HEK293 (cell line): ENCODE measurements at regions not wholly inside any gene's neighbourhood (a gene's known extent, or its start where the extent isn't known, plus 50 kb on each side); places are given as distances from the start of the nearest gene placed in this dataset.

Experiments used
- CTCF ChIA-PET: fragments of 350-600 bp; formaldehyde crosslinking; extraction: SDS; loops from one replicate; lab custom pipeline; 2021; ENCODE audit warnings: antibody characterized with exemption; lab: Yijun Ruan, JAX
- POLR2A ChIA-PET: fragments of 300-600 bp; formaldehyde crosslinking; extraction: SDS; loops from one replicate; lab custom pipeline; 2020; ENCODE audit warnings: antibody characterized with exemption, inconsistent platforms; lab: Yijun Ruan, JAX
- H3K27ac ChIP-seq: fragments of 200-500 bp; sonication (Bioruptor generic); 2 replicates; pipeline ENCODE4 v1.5.1; 2014; ENCODE audit warnings: low read depth, low read length, control low read depth, inconsistent platforms; ENCODE audit errors: extremely low read depth
- H3K36me3 ChIP-seq, 2 experiments: fragments of 200-500 bp in 1 of 2; sonication (Bioruptor generic) in 1 of 2; 1 replicate in 1 of 2; 2 replicates in 1 of 2; pipeline ENCODE4 v1.5.1; 2014 to 2017; ENCODE audit warnings: inconsistent platforms in 2 of 2, low read length in 2 of 2; ENCODE audit not compliant: control insufficient read depth in 2 of 2, insufficient read depth in 1 of 2
- H3K4me1 ChIP-seq: fragments of 200-500 bp; sonication (Bioruptor generic); 2 replicates; pipeline ENCODE4 v1.5.1; 2014; ENCODE audit warnings: mild to moderate bottlenecking, low read length, inconsistent platforms; ENCODE audit not compliant: control insufficient read depth, insufficient read depth
- H3K4me3 ChIP-seq: 2 replicates; pipeline ENCODE4 v1.5.1; 2011; ENCODE audit warnings: low read depth, mild to moderate bottlenecking, control low read depth, low read length, moderate library complexity
- H3K9me3 ChIP-seq: fragments of 200-500 bp; sonication (Bioruptor generic); 2 replicates; pipeline ENCODE4 v1.5.1; 2014; ENCODE audit warnings: low read depth, low read length, inconsistent platforms; ENCODE audit not compliant: control insufficient read depth, insufficient read depth
- GFI1B ChIP-seq: fragments of 450-650 bp; formaldehyde crosslinking; IDR thresholded peaks from 2 replicates; pipeline ENCODE4 v1.5.1; 2016; ENCODE audit warnings: missing biosample characterization, missing genetic modification characterization
- GLIS1 ChIP-seq: fragments of 450-650 bp; formaldehyde crosslinking; IDR thresholded peaks from 2 replicates; pipeline ENCODE4 v1.5.1; 2016; ENCODE audit warnings: missing biosample characterization, missing genetic modification characterization
- GLIS2 ChIP-seq: fragments of 450-650 bp; formaldehyde crosslinking; IDR thresholded peaks from 2 replicates; pipeline ENCODE4 v1.5.1; 2016; ENCODE audit warnings: missing biosample characterization, missing genetic modification characterization
- MEIS1 ChIP-seq: sonication (generic); formaldehyde crosslinking; IDR thresholded peaks from 2 replicates; pipeline ENCODE4 v1.8.1; 2022; ENCODE audit warnings: missing genetic modification reagents, mild to moderate bottlenecking, borderline replicate concordance
- SETDB1 ChIP-seq: IDR thresholded peaks from one replicate; pipeline ENCODE4 v1.6.1; 2017; ENCODE audit warnings: mild to moderate bottlenecking, low read length, moderate library complexity, mixed read lengths; ENCODE audit not compliant: insufficient read length
- ZBTB21 ChIP-seq: fragments of 450-650 bp; formaldehyde crosslinking; IDR thresholded peaks from 2 replicates; pipeline ENCODE4 v1.5.1; 2017; ENCODE audit warnings: missing biosample characterization, missing genetic modification characterization
- ZBTB7A ChIP-seq: fragments of 450-650 bp; formaldehyde crosslinking; IDR thresholded peaks from 2 replicates; pipeline ENCODE4 v1.5.1; 2016; ENCODE audit warnings: low read depth, missing biosample characterization, missing genetic modification characterization
- ZNF10 ChIP-seq: fragments of 450-650 bp; formaldehyde crosslinking; IDR thresholded peaks from 2 replicates; pipeline ENCODE4 v1.5.1; 2017; ENCODE audit warnings: missing biosample characterization, missing genetic modification characterization
- ZNF121 ChIP-seq: fragments of 450-650 bp; formaldehyde crosslinking; IDR thresholded peaks from 2 replicates; pipeline ENCODE4 v1.5.1; 2016; ENCODE audit warnings: missing biosample characterization, missing genetic modification characterization
- ZNF174 ChIP-seq: fragments of 450-650 bp; formaldehyde crosslinking; IDR thresholded peaks from 2 replicates; pipeline ENCODE4 v1.5.0; 2017; ENCODE audit warnings: missing biosample characterization, mild to moderate bottlenecking, missing genetic modification characterization
- ZNF18 ChIP-seq: fragments of 450-650 bp; formaldehyde crosslinking; IDR thresholded peaks from 2 replicates; pipeline ENCODE4 v1.5.1; 2016; ENCODE audit warnings: missing biosample characterization, missing genetic modification characterization
- ZNF19 ChIP-seq: fragments of 450-650 bp; formaldehyde crosslinking; IDR thresholded peaks from 2 replicates; pipeline ENCODE4; 2016; ENCODE audit warnings: missing biosample characterization, missing genetic modification characterization, low read depth
- ZNF274 ChIP-seq, 2 experiments: fragments of 200-500 bp in 1 of 2; fragments of 450-650 bp in 1 of 2; sonication (Bioruptor generic) in 1 of 2; formaldehyde crosslinking in 1 of 2; IDR thresholded peaks; 2 replicates each; pipeline versions ENCODE4 v1.5.1 to v1.6.1; 2014 to 2016; ENCODE audit warnings: borderline replicate concordance in 1 of 2, inconsistent platforms in 1 of 2, low read length in 1 of 2, missing biosample characterization in 1 of 2, missing genetic modification characterization in 1 of 2
- ZNF292 ChIP-seq: fragments of 450-650 bp; formaldehyde crosslinking; IDR thresholded peaks from 2 replicates; pipeline ENCODE4 v1.5.1; 2016; ENCODE audit warnings: low read depth, missing biosample characterization, missing genetic modification characterization, borderline replicate concordance
- ZNF302 ChIP-seq: fragments of 450-650 bp; formaldehyde crosslinking; IDR thresholded peaks from 2 replicates; pipeline ENCODE4 v1.5.1; 2016; ENCODE audit warnings: missing biosample characterization, missing genetic modification characterization, low read depth
- ZNF335 ChIP-seq: fragments of 450-650 bp; formaldehyde crosslinking; conservative IDR thresholded peaks from 2 replicates; pipeline ENCODE4 v1.5.1; 2016; ENCODE audit warnings: missing biosample characterization, missing genetic modification characterization
- ZNF37A ChIP-seq: fragments of 450-650 bp; IDR thresholded peaks from 2 replicates; pipeline ENCODE4 v1.5.1; 2018; ENCODE audit warnings: missing biosample characterization, missing genetic modification characterization
- ZNF391 ChIP-seq: fragments of 450-650 bp; formaldehyde crosslinking; IDR thresholded peaks from 2 replicates; pipeline ENCODE4 v1.5.1; 2016; ENCODE audit warnings: low read depth, missing biosample characterization, missing genetic modification characterization, borderline replicate concordance
- ZNF521 ChIP-seq: fragments of 450-650 bp; formaldehyde crosslinking; IDR thresholded peaks from 2 replicates; pipeline ENCODE4 v1.5.1; 2017; ENCODE audit warnings: missing biosample characterization, mild to moderate bottlenecking, missing genetic modification characterization
- ZNF623 ChIP-seq: fragments of 450-650 bp; formaldehyde crosslinking; IDR thresholded peaks from 2 replicates; pipeline ENCODE4 v1.5.1; 2016; ENCODE audit warnings: missing biosample characterization, missing genetic modification characterization
- ZNF768 ChIP-seq: fragments of 450-650 bp; formaldehyde crosslinking; IDR thresholded peaks from 2 replicates; pipeline ENCODE4 v1.5.1; 2018; ENCODE audit warnings: missing biosample characterization, mild to moderate bottlenecking, missing genetic modification characterization
- ZNF777 ChIP-seq: fragments of 450-650 bp; formaldehyde crosslinking; IDR thresholded peaks from 2 replicates; pipeline ENCODE4 v1.5.1; 2017; ENCODE audit warnings: missing biosample characterization, missing genetic modification characterization, borderline replicate concordance
- ZNF843 ChIP-seq: fragments of 450-650 bp; formaldehyde crosslinking; IDR thresholded peaks from 2 replicates; pipeline ENCODE4 v1.5.1; 2016; ENCODE audit warnings: missing biosample characterization, missing genetic modification characterization
- TF ChIP-seq, protein P1 (sequence below): fragments of 450-650 bp; formaldehyde crosslinking; IDR thresholded peaks from 2 replicates; pipeline ENCODE4 v1.5.1; 2016; ENCODE audit warnings: missing biosample characterization, missing genetic modification characterization
- TF ChIP-seq, protein P2 (sequence below): fragments of 450-650 bp; formaldehyde crosslinking; IDR thresholded peaks from 2 replicates; pipeline ENCODE4 v1.5.1; 2016; ENCODE audit warnings: missing biosample characterization, missing genetic modification characterization

DNA sequence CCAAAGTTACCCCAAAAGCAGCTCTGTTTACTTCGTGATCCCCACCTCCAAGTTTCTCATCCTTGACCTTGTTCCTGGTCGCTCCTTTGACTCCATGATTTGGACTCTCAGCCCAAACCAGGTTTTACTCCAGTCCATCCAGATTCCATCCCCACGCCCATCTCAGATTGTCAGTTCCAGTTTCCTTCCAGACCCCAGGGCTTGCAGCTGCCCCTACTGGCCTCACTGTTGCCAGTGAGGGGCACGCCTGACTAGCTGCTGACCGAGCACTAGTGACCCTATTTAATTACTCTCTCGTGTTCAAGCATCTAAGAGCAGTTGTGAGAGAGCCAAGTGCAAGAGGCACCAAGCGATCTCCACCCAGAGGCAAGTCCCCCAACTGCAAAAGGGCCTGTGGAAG is 155.1 kb upstream of the FUT8 start:
- no peaks in the 10 kb centered on the region; the same call in 1 of the 2 replicates for H3K9me3 ChIP-seq
- peaks cover 7% of the 10 kb centered on the region; the same call in 1 of the 2 replicates for H3K4me1 ChIP-seq
- POLR2A ChIA-PET: no interaction called here
- H3K27ac ChIP-seq: no peak overlapping the region
- TF ChIP-seq, protein P1, sequence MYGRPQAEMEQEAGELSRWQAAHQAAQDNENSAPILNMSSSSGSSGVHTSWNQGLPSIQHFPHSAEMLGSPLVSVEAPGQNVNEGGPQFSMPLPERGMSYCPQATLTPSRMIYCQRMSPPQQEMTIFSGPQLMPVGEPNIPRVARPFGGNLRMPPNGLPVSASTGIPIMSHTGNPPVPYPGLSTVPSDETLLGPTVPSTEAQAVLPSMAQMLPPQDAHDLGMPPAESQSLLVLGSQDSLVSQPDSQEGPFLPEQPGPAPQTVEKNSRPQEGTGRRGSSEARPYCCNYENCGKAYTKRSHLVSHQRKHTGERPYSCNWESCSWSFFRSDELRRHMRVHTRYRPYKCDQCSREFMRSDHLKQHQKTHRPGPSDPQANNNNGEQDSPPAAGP (tag by site-specific recombination): no peak
- TF ChIP-seq ZBTB21 (tag by site-specific recombination): no peak
- no peak for TF ChIP-seq ZNF18 (tag by site-specific recombination)
- no peak for TF ChIP-seq ZNF10 (tag by site-specific recombination)
- no peak for TF ChIP-seq ZBTB7A (tag by site-specific recombination)
- CTCF ChIA-PET: no interaction called here
- H3K36me3 ChIP-seq: no peaks in the 10 kb centered on the region
- H3K4me3 ChIP-seq: no peak overlapping the region

DNA sequence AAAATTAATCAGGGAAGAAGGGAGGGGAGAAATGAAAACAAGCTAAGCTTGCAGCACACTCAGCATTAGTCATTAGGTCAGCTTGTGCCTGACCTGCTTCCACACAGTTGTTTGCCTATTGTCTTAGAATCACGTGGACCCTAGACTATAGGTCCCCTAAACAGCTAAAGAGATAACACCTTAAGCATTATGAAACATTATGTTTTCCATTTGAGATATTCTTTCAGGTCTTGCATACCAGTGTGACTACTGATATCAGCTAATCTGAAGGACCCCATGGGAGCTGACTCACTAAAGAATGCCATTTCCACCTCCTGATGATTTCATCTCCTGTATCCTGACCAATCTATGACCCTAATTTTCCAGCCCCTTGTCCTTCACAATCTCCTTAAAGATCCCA is 154.1 kb upstream of the FUT8 start:
- POLR2A ChIA-PET: no interaction called here
- Histone ChIP-seq H3K27ac (no peak overlapping the region), H3K9me3 (no peaks in the 10 kb centered on the region; the same call in 1 of the 2 replicates), H3K36me3 (no peaks in the 10 kb centered on the region), H3K4me1 (peaks cover 7% of the 10 kb centered on the region; the same call in 1 of the 2 replicates), H3K4me3 (no peak overlapping the region)
- CTCF ChIA-PET: interaction anchor here (0.5 kb wide), 1 partner anchor 1490 kb away, joined by 3 read pairs; no protein-coding TSS in a partner anchor
- TF ChIP-seq ZNF335 (peak; percentile 72), ZNF10 (tag by site-specific recombination) (no peak), GLIS1 (tag by site-specific recombination) (no peak), ZNF623 (tag by site-specific recombination) (no peak)

- CTCF ChIA-PET: interaction anchor here (0.8 kb wide), 1 partner anchor 19 kb away, joined by 4 read pairs; no protein-coding TSS in a partner anchor
- Histone ChIP-seq H3K9me3 (no peaks in the 10 kb centered on the region; the same call in 1 of the 2 replicates), H3K4me3 (no peak overlapping the region), H3K27ac (no peak overlapping the region), H3K4me1 (peaks cover 7% of the 10 kb centered on the region; the same call in 1 of the 2 replicates), H3K36me3 (no peaks in the 10 kb centered on the region)
- TF ChIP-seq MEIS1 (CRISPR knock-in tag) (no peak), ZNF777 (tag by site-specific recombination) (no peak), ZNF19 (tag by site-specific recombination) (no peak), GFI1B (tag by site-specific recombination) (no peak), SETDB1 (peak; percentile 77), ZNF121 (tag by site-specific recombination) (no peak)
- TF ChIP-seq, protein P2, sequence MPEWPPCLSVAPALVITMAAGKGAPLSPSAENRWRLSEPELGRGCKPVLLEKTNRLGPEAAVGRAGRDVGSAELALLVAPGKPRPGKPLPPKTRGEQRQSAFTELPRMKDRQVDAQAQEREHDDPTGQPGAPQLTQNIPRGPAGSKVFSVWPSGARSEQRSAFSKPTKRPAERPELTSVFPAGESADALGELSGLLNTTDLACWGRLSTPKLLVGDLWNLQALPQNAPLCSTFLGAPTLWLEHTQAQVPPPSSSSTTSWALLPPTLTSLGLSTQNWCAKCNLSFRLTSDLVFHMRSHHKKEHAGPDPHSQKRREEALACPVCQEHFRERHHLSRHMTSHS: no peak
- POLR2A ChIA-PET: no interaction called here
Observed at GRCh38 chr14:65259000-65259399, 153.5 kb upstream of the FUT8 start.

GRCh38 chr14:65260786-65261185 is 151.7 kb upstream of the FUT8 start:
- Histone ChIP-seq H3K4me1 (no peaks in the 10 kb centered on the region), H3K4me3 (no peak overlapping the region), H3K27ac (no peak overlapping the region), H3K9me3 (no peaks in the 10 kb centered on the region; the same call in 1 of the 2 replicates), H3K36me3 (no peaks in the 10 kb centered on the region)
- ChIA-PET POLR2A (no interaction called here), CTCF (interaction anchor here (0.6 kb wide), 1 partner anchor 155 kb away, joined by 3 read pairs; no protein-coding TSS in a partner anchor)
- TF ChIP-seq ZNF37A (no peak), ZNF292 (tag by site-specific recombination) (no peak), GFI1B (tag by site-specific recombination) (no peak), ZNF768 (tag by site-specific recombination) (no peak), GLIS2 (no peak), ZBTB21 (tag by site-specific recombination) (no peak), ZNF521 (tag by site-specific recombination) (no peak), ZNF274 (IDR thresholded peaks at IDR 0.05; ENCODE audit: low read length) (no peak), ZNF274 (tag by site-specific recombination; IDR thresholded peaks at IDR 0.05; ENCODE audit: borderline replicate concordance) (no peak), ZNF391 (tag by site-specific recombination) (no peak), ZNF174 (no peak), ZNF302 (tag by site-specific recombination) (no peak), ZNF843 (tag by site-specific recombination) (no peak)
